Gastrocnemius medialis (tissue), 4 donors: ENCODE measurements at regions not wholly inside any gene's neighbourhood (a gene's known extent, or its start where the extent isn't known, plus 50 kb on each side); places are given as distances from the start of the nearest gene placed in this dataset.

ENCODE experiments used
- POLR2A ChIP-seq, 2 donors: fragments of 450-650 bp; IDR thresholded peaks; one replicate each; pipeline ENCODE4 v1.6.1; 2017; ENCODE audit warnings: antibody characterized with exemption in 2 of 2, mild to moderate bottlenecking in 2 of 2, moderate library complexity in 2 of 2
- TF ChIP-seq, protein P1 (sequence below), 5 experiments: fragments of 450-650 bp in 3 of 5; fragments of 200-600 bp in 2 of 5; sonication (generic) in 2 of 5; IDR thresholded peaks in 4 of 5; conservative IDR thresholded peaks in 1 of 5; 1 replicate in 4 of 5; 2 replicates in 1 of 5; pipeline ENCODE4 v1.5.1; 2016 to 2019; ENCODE audit warnings: antibody characterized with exemption in 5 of 5, mild to moderate bottlenecking in 3 of 5, moderate library complexity in 3 of 5

DNA sequence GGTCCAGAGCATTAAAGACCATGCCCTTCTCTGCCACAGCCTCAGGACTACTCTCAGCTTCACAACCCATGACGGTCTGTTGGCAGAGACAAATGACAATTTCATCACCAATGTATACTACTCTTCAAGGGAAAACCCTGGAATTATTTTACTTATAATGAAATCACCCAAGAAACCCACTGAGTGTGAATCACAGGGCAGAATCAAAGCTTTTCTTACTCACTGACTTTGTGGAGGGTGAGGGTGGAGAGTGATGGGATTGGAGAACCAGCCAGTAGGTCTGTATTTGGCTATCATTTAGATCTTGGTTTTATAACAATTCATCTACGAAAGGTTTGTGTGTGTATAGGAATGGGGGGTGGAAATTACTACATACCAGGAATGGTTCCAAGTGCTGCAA lies 442.6 kb downstream of the SHISA9 start:
- TF ChIP-seq, protein P1, sequence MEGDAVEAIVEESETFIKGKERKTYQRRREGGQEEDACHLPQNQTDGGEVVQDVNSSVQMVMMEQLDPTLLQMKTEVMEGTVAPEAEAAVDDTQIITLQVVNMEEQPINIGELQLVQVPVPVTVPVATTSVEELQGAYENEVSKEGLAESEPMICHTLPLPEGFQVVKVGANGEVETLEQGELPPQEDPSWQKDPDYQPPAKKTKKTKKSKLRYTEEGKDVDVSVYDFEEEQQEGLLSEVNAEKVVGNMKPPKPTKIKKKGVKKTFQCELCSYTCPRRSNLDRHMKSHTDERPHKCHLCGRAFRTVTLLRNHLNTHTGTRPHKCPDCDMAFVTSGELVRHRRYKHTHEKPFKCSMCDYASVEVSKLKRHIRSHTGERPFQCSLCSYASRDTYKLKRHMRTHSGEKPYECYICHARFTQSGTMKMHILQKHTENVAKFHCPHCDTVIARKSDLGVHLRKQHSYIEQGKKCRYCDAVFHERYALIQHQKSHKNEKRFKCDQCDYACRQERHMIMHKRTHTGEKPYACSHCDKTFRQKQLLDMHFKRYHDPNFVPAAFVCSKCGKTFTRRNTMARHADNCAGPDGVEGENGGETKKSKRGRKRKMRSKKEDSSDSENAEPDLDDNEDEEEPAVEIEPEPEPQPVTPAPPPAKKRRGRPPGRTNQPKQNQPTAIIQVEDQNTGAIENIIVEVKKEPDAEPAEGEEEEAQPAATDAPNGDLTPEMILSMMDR (IDR thresholded peaks at IDR 0.05 in 4 of 5, conservative IDR thresholded peaks at IDR 0.05 in 1 of 5) = no peak
- TF ChIP-seq POLR2A (IDR thresholded peaks at IDR 0.05) = no peak
